ENCODE measurements at regions not wholly inside any gene's neighbourhood (a gene's known extent, or its start where the extent isn't known, plus 50 kb on each side); places are given as distances from the start of the nearest gene placed in this dataset.

DNA sequence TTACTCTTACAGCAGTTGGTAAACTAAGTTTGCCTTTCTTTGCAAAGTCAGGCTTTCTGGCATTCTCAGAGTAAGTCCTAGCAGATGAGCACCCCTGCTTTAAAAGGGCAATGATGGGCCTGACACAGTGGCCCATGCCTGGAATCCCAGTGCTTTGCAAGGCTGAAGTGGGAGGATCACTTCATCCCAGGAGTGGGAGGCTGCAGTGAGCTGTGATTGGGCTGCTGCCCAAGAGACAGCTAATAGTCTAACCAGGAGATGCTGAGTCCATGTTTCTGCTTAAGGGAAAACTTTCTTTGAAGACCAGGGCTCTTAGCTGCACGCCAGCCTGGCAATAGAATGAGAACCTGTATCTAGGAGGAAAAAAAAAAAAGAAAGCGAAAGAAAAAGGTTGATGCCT is 100.2 kb upstream of the MPP7 start:
- H3K4me3 ChIP-seq (ENCODE audit: low read length), result no peak overlapping the region
- H3K27ac ChIP-seq (ENCODE audit: low read depth in 1 of 2, low read length in 2 of 2), result peak overlapping the region in 1 of 2 donors; percentile 65
- CTCF ChIA-PET, result interaction anchor here (1.6 kb wide), 1 partner anchor 9 kb away, joined by 4 read pairs; no protein-coding TSS in a partner anchor
- intact Hi-C loops (cut with DNase I, micrococcal nuclease), result no loop called here
- no peaks in the 10 kb centered on the region for H3K36me3 Mint-ChIP-seq (ENCODE audit: low read depth)
- no peak overlapping the region for H3K4me3 Mint-ChIP-seq
- POLR2A ChIA-PET, result no interaction called here
- ATAC-seq (ENCODE audit: poor library complexity) (no peak), DNase-seq (no peak)
- no peak overlapping the region for H3K27ac Mint-ChIP-seq
- H3K36me3 ChIP-seq (ENCODE audit: insufficient read depth, low read length), result no peaks in the 10 kb centered on the region
- no peaks in the 10 kb centered on the region for H3K4me1 Mint-ChIP-seq (ENCODE audit: low read depth)
- peaks cover 5% of the 10 kb centered on the region for H3K27me3 Mint-ChIP-seq
- H3K27me3 ChIP-seq (ENCODE audit: control insufficient read depth in 1 of 2, insufficient read depth in 2 of 2, low read length in 2 of 2), result peaks cover 0 to 3% of the 10 kb centered on the region in 2 experiments
- TF ChIP-seq, protein P1, sequence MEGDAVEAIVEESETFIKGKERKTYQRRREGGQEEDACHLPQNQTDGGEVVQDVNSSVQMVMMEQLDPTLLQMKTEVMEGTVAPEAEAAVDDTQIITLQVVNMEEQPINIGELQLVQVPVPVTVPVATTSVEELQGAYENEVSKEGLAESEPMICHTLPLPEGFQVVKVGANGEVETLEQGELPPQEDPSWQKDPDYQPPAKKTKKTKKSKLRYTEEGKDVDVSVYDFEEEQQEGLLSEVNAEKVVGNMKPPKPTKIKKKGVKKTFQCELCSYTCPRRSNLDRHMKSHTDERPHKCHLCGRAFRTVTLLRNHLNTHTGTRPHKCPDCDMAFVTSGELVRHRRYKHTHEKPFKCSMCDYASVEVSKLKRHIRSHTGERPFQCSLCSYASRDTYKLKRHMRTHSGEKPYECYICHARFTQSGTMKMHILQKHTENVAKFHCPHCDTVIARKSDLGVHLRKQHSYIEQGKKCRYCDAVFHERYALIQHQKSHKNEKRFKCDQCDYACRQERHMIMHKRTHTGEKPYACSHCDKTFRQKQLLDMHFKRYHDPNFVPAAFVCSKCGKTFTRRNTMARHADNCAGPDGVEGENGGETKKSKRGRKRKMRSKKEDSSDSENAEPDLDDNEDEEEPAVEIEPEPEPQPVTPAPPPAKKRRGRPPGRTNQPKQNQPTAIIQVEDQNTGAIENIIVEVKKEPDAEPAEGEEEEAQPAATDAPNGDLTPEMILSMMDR (IDR thresholded peaks at IDR 0.05), result no peak
- H3K4me1 ChIP-seq (ENCODE audit: insufficient read depth, low read length), result no peaks in the 10 kb centered on the region
- H3K9me3 ChIP-seq (ENCODE audit: control insufficient read depth in 1 of 2, insufficient read depth in 1 of 2, low read length in 2 of 2), result no peaks in the 10 kb centered on the region
- H3K9me3 Mint-ChIP-seq, result peaks cover 3% of the 10 kb centered on the region

DNA sequence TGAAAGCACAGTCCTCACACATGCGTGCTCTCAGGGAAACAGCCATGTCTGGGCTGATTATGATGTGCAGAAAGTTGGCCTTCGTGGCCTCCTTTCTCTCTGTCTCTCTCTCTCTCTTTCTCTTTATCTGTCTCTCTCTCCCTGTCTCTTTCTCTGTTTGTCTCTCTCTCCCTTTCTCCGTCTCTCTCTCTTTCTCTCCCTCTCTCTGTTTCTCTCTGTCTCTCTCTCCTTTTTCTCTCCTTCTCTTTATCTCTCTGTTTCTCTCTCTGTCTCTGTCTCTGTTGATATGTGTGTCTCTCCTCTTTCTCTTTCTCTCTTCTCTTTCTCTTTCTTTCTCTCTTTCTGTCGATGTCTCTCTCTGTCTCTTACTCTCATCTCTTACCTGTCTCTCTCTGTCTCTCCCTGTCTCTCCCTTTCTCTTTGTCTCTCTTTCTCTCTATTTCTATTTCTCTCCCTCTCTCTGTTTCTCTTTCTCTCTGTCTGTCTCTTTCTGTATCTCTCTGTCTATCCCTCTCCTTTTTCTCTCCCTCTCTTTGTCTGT is 105.4 kb upstream of the MPP7 start:
- intact Hi-C loops (cut with DNase I, micrococcal nuclease), result no loop called here
- POLR2A ChIA-PET, result no interaction called here
- H3K9me3 ChIP-seq (ENCODE audit: control insufficient read depth in 1 of 2, insufficient read depth in 1 of 2, low read length in 2 of 2), result no peaks in the 10 kb centered on the region
- DNase-seq (no peak), ATAC-seq (ENCODE audit: poor library complexity) (no peak)
- Mint-ChIP-seq H3K27ac (no peak overlapping the region), H3K9me3 (peaks cover 4% of the 10 kb centered on the region), H3K4me1 (ENCODE audit: low read depth) (no peaks in the 10 kb centered on the region), H3K27me3 (peaks cover 30% of the 10 kb centered on the region), H3K4me3 (no peak overlapping the region), H3K36me3 (ENCODE audit: low read depth) (no peaks in the 10 kb centered on the region)
- peaks cover 3 to 4% of the 10 kb centered on the region in 2 experiments for H3K27me3 ChIP-seq (ENCODE audit: control insufficient read depth in 1 of 2, insufficient read depth in 2 of 2, low read length in 2 of 2)
- H3K4me3 ChIP-seq (ENCODE audit: low read length), result no peak overlapping the region
- H3K27ac ChIP-seq (ENCODE audit: low read depth in 1 of 2, low read length in 2 of 2), result no peak overlapping the region
- CTCF ChIA-PET, result interaction anchor here (1.3 kb wide), 1 partner anchor 15 kb away, joined by 3 read pairs; no protein-coding TSS in a partner anchor
- no peaks in the 10 kb centered on the region for H3K36me3 ChIP-seq (ENCODE audit: insufficient read depth, low read length)
- H3K4me1 ChIP-seq (ENCODE audit: insufficient read depth, low read length), result no peaks in the 10 kb centered on the region
- TF ChIP-seq, protein P1 (IDR thresholded peaks at IDR 0.05), result no peak

DNA sequence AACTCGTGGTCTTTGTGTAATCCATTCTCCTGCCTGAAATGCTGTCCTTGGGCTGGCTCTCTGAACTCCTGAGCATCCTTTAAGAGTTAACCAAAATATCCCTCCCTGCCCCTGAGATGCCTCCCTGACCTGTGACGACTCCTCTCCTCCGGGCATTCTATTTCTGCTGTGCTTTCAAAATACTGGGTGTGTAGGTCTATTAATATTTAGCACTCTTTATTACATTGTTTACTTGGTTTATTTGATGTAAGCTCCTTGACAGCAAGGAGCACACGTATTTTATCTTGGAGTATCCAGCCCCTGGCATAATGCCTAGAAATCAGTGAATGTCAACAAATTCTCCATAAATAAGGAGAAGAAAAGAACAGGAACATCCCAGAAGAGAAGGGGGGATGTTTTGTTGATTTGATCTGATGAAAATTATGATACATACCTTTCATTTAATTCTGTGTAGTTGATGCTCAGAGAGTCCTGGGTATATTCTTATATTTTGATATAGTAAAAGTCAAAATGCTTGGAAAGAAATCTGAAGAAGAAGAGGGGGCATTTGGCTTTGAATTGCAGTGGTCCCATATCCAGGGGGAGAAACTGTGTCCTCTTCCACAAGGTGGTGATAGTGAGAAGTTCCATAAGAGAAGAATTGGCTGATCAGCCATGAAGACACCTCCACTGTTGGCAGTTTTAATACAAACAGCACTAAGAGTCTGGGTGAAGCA is 107.7 kb upstream of the MPP7 start:
- peaks cover 5% of the 10 kb centered on the region for H3K9me3 Mint-ChIP-seq
- no peaks in the 10 kb centered on the region for H3K4me1 Mint-ChIP-seq (ENCODE audit: low read depth)
- intact Hi-C loops (cut with DNase I, micrococcal nuclease), result no loop called here
- Histone ChIP-seq H3K27me3 (ENCODE audit: control insufficient read depth in 1 of 2, insufficient read depth in 2 of 2, low read length in 2 of 2) (peaks cover 3 to 6% of the 10 kb centered on the region in 2 experiments), H3K27ac (ENCODE audit: low read depth in 1 of 2, low read length in 2 of 2) (no peak overlapping the region), H3K4me3 (ENCODE audit: low read length) (no peak overlapping the region), H3K4me1 (ENCODE audit: insufficient read depth, low read length) (no peaks in the 10 kb centered on the region), H3K36me3 (ENCODE audit: insufficient read depth, low read length) (no peaks in the 10 kb centered on the region), H3K9me3 (ENCODE audit: control insufficient read depth in 1 of 2, insufficient read depth in 1 of 2, low read length in 2 of 2) (peaks cover 0 to 5% of the 10 kb centered on the region in 2 experiments)
- POLR2A ChIA-PET, result no interaction called here
- peaks cover 35% of the 10 kb centered on the region for H3K27me3 Mint-ChIP-seq
- CTCF ChIA-PET, result no interaction called here
- TF ChIP-seq, protein P1 (IDR thresholded peaks at IDR 0.05), result no peak
- no peak for ATAC-seq (ENCODE audit: poor library complexity)
- no peak overlapping the region for H3K4me3 Mint-ChIP-seq
- no peak overlapping the region for H3K27ac Mint-ChIP-seq
- DNase-seq, result no peak
- H3K36me3 Mint-ChIP-seq (ENCODE audit: low read depth), result no peaks in the 10 kb centered on the region

Measured in CD4-positive, alpha-beta T cell (primary cell).